GM18507 (cell line): ENCODE measurements at regions not wholly inside any gene's neighbourhood (a gene's known extent, or its start where the extent isn't known, plus 50 kb on each side); places are given as distances from the start of the nearest gene placed in this dataset.
"Not testable (repeated sequence)": the region's sequence is repeated elsewhere in the genome, so short reads cannot be mapped to it uniquely, and the experiment has no call there.

Experiments used
- DNase-seq: peaks from one replicate; pipeline ENCODE4 v3.0.0; 2011; ENCODE audit warnings: low read depth; ENCODE audit not compliant: insufficient read length; ENCODE audit errors: extremely low spot score
- FAIRE-seq: peaks from 2 replicates; lab custom pipeline; 2011; peaks lifted over from hg19 to GRCh38; lab: Jason Lieb, UNC

- not testable (repeated sequence) for DNase-seq, FAIRE-seq
Measured at GRCh38 chr14:106741086-106741827, 1214.9 kb downstream of the TMEM121 start.

GRCh38 chr14:106745016-106745767, 1218.8 kb downstream of the TMEM121 start:
- DNase-seq, FAIRE-seq: not testable (repeated sequence)

GRCh38 chr14:106750089-106750488, 1223.7 kb downstream of the TMEM121 start:
- not testable (repeated sequence) for DNase-seq, FAIRE-seq

GRCh38 chr14:106753751-106754150, 1227.4 kb downstream of the TMEM121 start:
- not testable (repeated sequence) for DNase-seq

GRCh38 chr14:106757444-106757843, 1231.1 kb downstream of the TMEM121 start:
- DNase-seq, FAIRE-seq: not testable (repeated sequence)

More at GRCh38 chr14:106753751-106754150, 1227.4 kb downstream of the TMEM121 start:
- FAIRE-seq, result not testable (repeated sequence)

GRCh38 chr14:106761886-106762816, 1235.8 kb downstream of the TMEM121 start:
- not testable (repeated sequence) for DNase-seq, FAIRE-seq

- FAIRE-seq, result peak; percentile 99
- DNase-seq, result not testable (repeated sequence)
Measured at GRCh38 chr14:106764968-106765369, 1238.6 kb downstream of the TMEM121 start.

GRCh38 chr14:106766145-106766544, 1239.8 kb downstream of the TMEM121 start:
- no peak for FAIRE-seq

GRCh38 chr14:106766551-106767277, 1240.3 kb downstream of the TMEM121 start:
- not testable (repeated sequence) for DNase-seq, FAIRE-seq

More at GRCh38 chr14:106766145-106766544, 1239.8 kb downstream of the TMEM121 start:
- no peak for DNase-seq

GRCh38 chr14:106768230-106768629, 1241.8 kb downstream of the TMEM121 start:
- DNase-seq, FAIRE-seq: not testable (repeated sequence)

GRCh38 chr14:106768972-106769700, 1242.8 kb downstream of the TMEM121 start:
- FAIRE-seq, DNase-seq: not testable (repeated sequence)

GRCh38 chr14:106770158-106770672, 1243.8 kb downstream of the TMEM121 start:
- not testable (repeated sequence) for DNase-seq, FAIRE-seq

- DNase-seq, result not testable (repeated sequence)
- peak; percentile 79 for FAIRE-seq
Measured at GRCh38 chr14:106774889-106775480, 1248.6 kb downstream of the TMEM121 start.

GRCh38 chr14:106776395-106776983, 1250.1 kb downstream of the TMEM121 start:
- no peak for FAIRE-seq
- DNase-seq, result no peak

- no peak for FAIRE-seq
Measured at GRCh38 chr14:106778986-106779385, 1252.6 kb downstream of the TMEM121 start.

GRCh38 chr14:106786697-106787096, 1260.3 kb downstream of the TMEM121 start:
- FAIRE-seq (no peak), DNase-seq (no peak)

More at GRCh38 chr14:106778986-106779385, 1252.6 kb downstream of the TMEM121 start:
- DNase-seq, result no peak

GRCh38 chr14:106787626-106788025, 1261.2 kb downstream of the TMEM121 start:
- no peak for DNase-seq
- FAIRE-seq, result no peak
